HepG2 (cell line): ENCODE measurements at regions not wholly inside any gene's neighbourhood (a gene's known extent, or its start where the extent isn't known, plus 50 kb on each side); places are given as distances from the start of the nearest gene placed in this dataset.

Experiments used
- ATAC-seq: fragments of 200-7000 bp; cut with Tn5 transposase; 3 replicates; pipeline ENCODE4 v1.9.1; 2020; ENCODE audit warnings: mild to moderate bottlenecking, moderate library complexity
- BruUV-seq: library from RNA; stranded (reverse); fragments of 400-500 nt; replicated peaks from 2 replicates; lab custom pipeline; 2021; lab: Mats Ljungman, UMichigan
- CTCF ChIA-PET: fragments of 300-600 bp; formaldehyde crosslinking; extraction: SDS; loops from one replicate; lab custom pipeline; 2021; ENCODE audit warnings: low total read pairs, inconsistent platforms, low intra/inter-chr PET ratio; lab: Yijun Ruan, JAX
- POLR2A ChIA-PET: fragments of 350-600 bp; sonication (Branson Sonifier 250); formaldehyde crosslinking; loops from one replicate; lab custom pipeline; 2020; ENCODE audit warnings: antibody characterized with exemption, inconsistent platforms; lab: Yijun Ruan, JAX
- DNase-seq: peaks from one replicate; pipeline ENCODE4 v3.0.0-alpha.2; 2015; ENCODE audit warnings: low spot score
- FAIRE-seq: peaks from 3 replicates; lab custom pipeline; 2011; peaks lifted over from hg19 to GRCh38; lab: Jason Lieb, UNC
- H2AFZ ChIP-seq: one replicate; pipeline ENCODE4 v1.6.1; 2011; ENCODE audit warnings: low read length, inconsistent platforms
- H3K27ac ChIP-seq: fragments of 300-600 bp; 3 replicates; pipeline ENCODE4 v1.8.0; 2011; ENCODE audit warnings: mixed run types, mild to moderate bottlenecking, mixed read lengths, low read length, inconsistent platforms; ENCODE audit not compliant: insufficient read depth; ENCODE audit errors: extremely low read length
- H3K27me3 ChIP-seq, 2 experiments: fragments of 200-600 bp in 1 of 2; 2 replicates in 1 of 2; 3 replicates in 1 of 2; pipeline versions ENCODE4 v1.6.0 to v1.8.0; 2011; ENCODE audit warnings: low read length in 2 of 2, mild to moderate bottlenecking in 2 of 2, moderate library complexity in 2 of 2, inconsistent platforms in 1 of 2; ENCODE audit not compliant: insufficient read depth in 2 of 2, control insufficient read depth in 1 of 2
- H3K36me3 ChIP-seq, 2 experiments: fragments of 200-600 bp in 1 of 2; replicated peaks in 1 of 2; 2 replicates in 1 of 2; 3 replicates in 1 of 2; pipeline versions ENCODE4 v1.5.1 to v1.8.0; 2011; ENCODE audit warnings: low read length in 2 of 2, inconsistent platforms in 1 of 2; ENCODE audit not compliant: insufficient read depth in 2 of 2, control insufficient read depth in 1 of 2
- H3K4me1 ChIP-seq: 2 replicates; pipeline ENCODE4 v1.5.1; 2012; ENCODE audit warnings: low read length, inconsistent platforms; ENCODE audit not compliant: insufficient read depth
- H3K4me2 ChIP-seq: 2 replicates; pipeline ENCODE4 v1.6.0; 2011; ENCODE audit warnings: low read depth, low read length, inconsistent platforms
- H3K4me3 ChIP-seq, 3 experiments: fragments of 200-600 bp in 1 of 3; sonication (generic), shearing (Covaris generic) in 1 of 3; replicated peaks in 1 of 3; 2 replicates each; pipeline ENCODE4 v1.5.1; 2011 to 2016; ENCODE audit warnings: low read length in 3 of 3, inconsistent platforms in 2 of 3, low read depth in 2 of 3, mild to moderate bottlenecking in 2 of 3, control low read depth in 1 of 3, mixed read lengths in 1 of 3; ENCODE audit not compliant: insufficient read depth in 1 of 3
- H3K79me2 ChIP-seq: one replicate; pipeline ENCODE4 v1.6.1; 2011; ENCODE audit warnings: low read length, inconsistent platforms; ENCODE audit not compliant: insufficient read depth
- H3K9ac ChIP-seq: 2 replicates; pipeline ENCODE4 v1.6.0; 2011; ENCODE audit warnings: mild to moderate bottlenecking, low read depth, low read length, inconsistent platforms; ENCODE audit not compliant: insufficient read depth
- H3K9me3 ChIP-seq: 2 replicates; pipeline ENCODE4 v1.5.1; 2012; ENCODE audit warnings: mild to moderate bottlenecking, low read length
- H4K20me1 ChIP-seq: 2 replicates; pipeline ENCODE4 v1.6.0; 2011; ENCODE audit warnings: inconsistent platforms, mild to moderate bottlenecking, low read length, moderate library complexity; ENCODE audit not compliant: insufficient read depth
- ERF ChIP-seq: IDR thresholded peaks from 2 replicates; pipeline ENCODE4 v1.6.1; 2018; ENCODE audit warnings: missing biosample characterization, missing genetic modification reagents
- MEF2D ChIP-seq: sonication (generic); formaldehyde crosslinking; IDR thresholded peaks from 2 replicates; pipeline ENCODE4 v1.5.1; 2020; ENCODE audit warnings: mild to moderate bottlenecking, missing genetic modification reagents
- NFIC ChIP-seq: IDR thresholded peaks from 2 replicates; pipeline ENCODE4 v1.6.1; 2012; ENCODE audit warnings: mild to moderate bottlenecking, low read length, inconsistent platforms
- NFYC ChIP-seq: IDR thresholded peaks from 2 replicates; pipeline ENCODE4 v1.6.1; 2016; ENCODE audit warnings: missing genetic modification reagents, missing compliant biosample characterization
- NPAS2 ChIP-seq: sonication (generic); formaldehyde crosslinking; IDR thresholded peaks from 2 replicates; pipeline ENCODE4 v1.8.0; 2022; ENCODE audit warnings: mild to moderate bottlenecking, missing genetic modification reagents, borderline replicate concordance
- SALL2 ChIP-seq: sonication (generic); formaldehyde crosslinking; IDR thresholded peaks from 2 replicates; pipeline ENCODE4 v1.8.1; 2023; ENCODE audit warnings: mild to moderate bottlenecking, missing genetic modification reagents, inconsistent platforms
- SOX6 ChIP-seq, 2 experiments: fragments of 450-650 bp in 1 of 2; sonication (generic) in 1 of 2; formaldehyde crosslinking in 1 of 2; IDR thresholded peaks; 2 replicates each; pipeline versions ENCODE4 v1.4.0 to v1.6.1; 2017 to 2020; ENCODE audit warnings: antibody characterized with exemption in 1 of 2, mild to moderate bottlenecking in 1 of 2, missing genetic modification reagents in 1 of 2
- STAG1 ChIP-seq: sonication (generic); formaldehyde crosslinking; IDR thresholded peaks from 2 replicates; pipeline ENCODE4 v1.4.0; 2020; ENCODE audit warnings: missing genetic modification reagents
- THAP11 ChIP-seq: IDR thresholded peaks from 2 replicates; pipeline ENCODE4 v1.6.1; 2016; ENCODE audit warnings: missing biosample characterization, missing genetic modification reagents
- ZFP36L1 ChIP-seq: sonication (generic); formaldehyde crosslinking; IDR thresholded peaks from 2 replicates; pipeline ENCODE4 v1.8.0; 2022; ENCODE audit warnings: mild to moderate bottlenecking, missing genetic modification reagents, moderate library complexity
- ZNF230 ChIP-seq: sonication (generic); formaldehyde crosslinking; IDR thresholded peaks from 2 replicates; pipeline ENCODE4 v1.4.0; 2020; ENCODE audit warnings: mild to moderate bottlenecking, missing genetic modification reagents
- ZNF607 ChIP-seq: sonication (generic); formaldehyde crosslinking; IDR thresholded peaks from 2 replicates; pipeline ENCODE4 v1.5.1; 2020; ENCODE audit warnings: missing genetic modification reagents, mild to moderate bottlenecking, borderline replicate concordance
- ZNF660 ChIP-seq: sonication (generic); formaldehyde crosslinking; IDR thresholded peaks from 2 replicates; pipeline ENCODE4 v1.5.1; 2020; ENCODE audit warnings: mild to moderate bottlenecking, low read depth, missing genetic modification reagents, borderline replicate concordance
- whole genome bisulfite sequencing: methylation state at CpG from one replicate; pipeline ENCODE4 v1.1.6; 2017; ENCODE audit warnings: low lambda C conversion rate; 5-methylcytosine and 5-hydroxymethylcytosine counted together
- in situ Hi-C: cut with HindIII; loops from 2 replicates; pipeline ENCODE4 v1.10.0; 2017; ENCODE audit warnings: low pct_unique_long_range_greater_than_20kb; ENCODE audit not compliant: extremely low pct_ligation_motif_present
- intact Hi-C: fragments of 100-400 bp; cut with micrococcal nuclease; formaldehyde crosslinking; loops from one replicate; pipeline ENCODE4 v1.10.0; 2022; ENCODE audit not compliant: unreplicated experiment
- TF ChIP-seq, protein P1 (sequence below): sonication (generic); formaldehyde crosslinking; IDR thresholded peaks from 2 replicates; pipeline ENCODE4 v1.4.0; 2020; ENCODE audit warnings: missing genetic modification reagents
- TF ChIP-seq, protein P2 (sequence below): sonication (generic); formaldehyde crosslinking; IDR thresholded peaks from 2 replicates; pipeline ENCODE4 v1.5.0; 2020; ENCODE audit warnings: mild to moderate bottlenecking, missing genetic modification reagents

DNA sequence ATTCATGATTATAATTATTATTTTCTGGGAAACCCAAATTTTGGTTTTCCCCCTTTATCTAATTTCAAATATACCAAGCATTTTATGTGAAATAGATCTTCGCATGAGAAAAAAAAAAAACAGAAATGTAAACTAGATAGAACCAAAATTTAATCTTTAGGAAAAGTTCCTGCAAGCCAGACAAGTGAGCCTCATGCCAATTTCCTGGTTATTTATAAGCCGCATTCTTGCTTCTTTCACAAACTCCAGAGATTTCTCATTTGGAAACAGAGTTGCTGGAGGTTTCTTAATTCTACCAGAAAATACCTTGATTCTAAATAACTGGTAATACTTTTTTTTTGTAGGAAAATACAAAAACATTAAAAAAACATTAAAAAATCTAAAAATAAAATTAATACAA, 690.4 kb upstream of the IGFBP3 start (continued):
- TF ChIP-seq, protein P1, sequence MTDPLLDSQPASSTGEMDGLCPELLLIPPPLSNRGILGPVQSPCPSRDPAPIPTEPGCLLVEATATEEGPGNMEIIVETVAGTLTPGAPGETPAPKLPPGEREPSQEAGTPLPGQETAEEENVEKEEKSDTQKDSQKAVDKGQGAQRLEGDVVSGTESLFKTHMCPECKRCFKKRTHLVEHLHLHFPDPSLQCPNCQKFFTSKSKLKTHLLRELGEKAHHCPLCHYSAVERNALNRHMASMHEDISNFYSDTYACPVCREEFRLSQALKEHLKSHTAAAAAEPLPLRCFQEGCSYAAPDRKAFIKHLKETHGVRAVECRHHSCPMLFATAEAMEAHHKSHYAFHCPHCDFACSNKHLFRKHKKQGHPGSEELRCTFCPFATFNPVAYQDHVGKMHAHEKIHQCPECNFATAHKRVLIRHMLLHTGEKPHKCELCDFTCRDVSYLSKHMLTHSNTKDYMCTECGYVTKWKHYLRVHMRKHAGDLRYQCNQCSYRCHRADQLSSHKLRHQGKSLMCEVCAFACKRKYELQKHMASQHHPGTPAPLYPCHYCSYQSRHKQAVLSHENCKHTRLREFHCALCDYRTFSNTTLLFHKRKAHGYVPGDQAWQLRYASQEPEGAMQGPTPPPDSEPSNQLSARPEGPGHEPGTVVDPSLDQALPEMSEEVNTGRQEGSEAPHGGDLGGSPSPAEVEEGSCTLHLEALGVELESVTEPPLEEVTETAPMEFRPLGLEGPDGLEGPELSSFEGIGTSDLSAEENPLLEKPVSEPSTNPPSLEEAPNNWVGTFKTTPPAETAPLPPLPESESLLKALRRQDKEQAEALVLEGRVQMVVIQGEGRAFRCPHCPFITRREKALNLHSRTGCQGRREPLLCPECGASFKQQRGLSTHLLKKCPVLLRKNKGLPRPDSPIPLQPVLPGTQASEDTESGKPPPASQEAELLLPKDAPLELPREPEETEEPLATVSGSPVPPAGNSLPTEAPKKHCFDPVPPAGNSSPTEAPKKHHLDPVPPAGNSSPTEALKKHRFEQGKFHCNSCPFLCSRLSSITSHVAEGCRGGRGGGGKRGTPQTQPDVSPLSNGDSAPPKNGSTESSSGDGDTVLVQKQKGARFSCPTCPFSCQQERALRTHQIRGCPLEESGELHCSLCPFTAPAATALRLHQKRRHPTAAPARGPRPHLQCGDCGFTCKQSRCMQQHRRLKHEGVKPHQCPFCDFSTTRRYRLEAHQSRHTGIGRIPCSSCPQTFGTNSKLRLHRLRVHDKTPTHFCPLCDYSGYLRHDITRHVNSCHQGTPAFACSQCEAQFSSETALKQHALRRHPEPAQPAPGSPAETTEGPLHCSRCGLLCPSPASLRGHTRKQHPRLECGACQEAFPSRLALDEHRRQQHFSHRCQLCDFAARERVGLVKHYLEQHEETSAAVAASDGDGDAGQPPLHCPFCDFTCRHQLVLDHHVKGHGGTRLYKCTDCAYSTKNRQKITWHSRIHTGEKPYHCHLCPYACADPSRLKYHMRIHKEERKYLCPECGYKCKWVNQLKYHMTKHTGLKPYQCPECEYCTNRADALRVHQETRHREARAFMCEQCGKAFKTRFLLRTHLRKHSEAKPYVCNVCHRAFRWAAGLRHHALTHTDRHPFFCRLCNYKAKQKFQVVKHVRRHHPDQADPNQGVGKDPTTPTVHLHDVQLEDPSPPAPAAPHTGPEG (CRISPR knock-in tag) = no peak
- no peak for TF ChIP-seq ZNF660 (CRISPR knock-in tag)
- TF ChIP-seq, all 625 proteins: peak for 0

DNA sequence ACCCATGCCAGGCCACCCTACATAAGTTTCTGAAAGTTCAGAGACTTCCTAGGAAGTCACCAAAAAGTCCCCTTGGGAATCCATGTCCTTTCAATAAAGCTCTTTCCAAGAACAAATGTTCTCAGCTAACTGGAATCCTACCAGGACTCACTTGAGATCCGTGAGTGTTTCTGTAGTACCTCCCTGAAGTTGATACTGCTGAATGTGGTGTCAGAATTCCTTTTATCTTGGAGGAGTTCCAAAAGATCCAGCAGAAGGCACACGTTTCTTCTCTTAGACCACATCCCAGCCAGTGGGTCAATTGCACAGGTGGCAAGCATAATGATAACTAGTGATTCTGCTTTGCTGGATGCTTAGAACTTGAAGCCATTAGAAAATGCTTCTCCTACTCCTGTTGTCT, 689.7 kb upstream of the IGFBP3 start:
- no peak overlapping the region for H3K4me3 ChIP-seq
- intact Hi-C loops = no loop called here
- no TSS peak for BruUV-seq
- no peaks in the 10 kb centered on the region for H4K20me1 ChIP-seq
- ChIA-PET CTCF (no interaction called here), POLR2A (no interaction called here)
- H3K9me3 ChIP-seq = no peaks in the 10 kb centered on the region
- no peak overlapping the region for H3K9ac ChIP-seq
- H3K27ac ChIP-seq = no peak overlapping the region
- no peak overlapping the region for H2AFZ ChIP-seq
- in situ Hi-C loops = no loop called here
- FAIRE-seq (no peak), DNase-seq (no peak), ATAC-seq (no peak)
- H3K4me1 ChIP-seq = no peaks in the 10 kb centered on the region
- H3K27me3 ChIP-seq = no peaks in the 10 kb centered on the region
- no peaks in the 10 kb centered on the region for H3K36me3 ChIP-seq
- H3K79me2 ChIP-seq = no peaks in the 10 kb centered on the region
- H3K4me2 ChIP-seq = no peak overlapping the region
- WGBS = 0% methylated on average over 2 of the region's 2 CpGs
- TF ChIP-seq NFIC (no peak), THAP11 (no peak), SALL2 (CRISPR knock-in tag) (no peak), SOX6 (IDR thresholded peaks at IDR 0.05) (no peak), SOX6 (CRISPR knock-in tag; IDR thresholded peaks at IDR 0.05) (no peak), ERF (CRISPR knock-in tag) (no peak), ZNF230 (no peak), MEF2D (CRISPR knock-in tag) (no peak), NPAS2 (no peak), ZNF607 (no peak), ZFP36L1 (CRISPR knock-in tag) (no peak), NFYC (CRISPR knock-in tag) (no peak), STAG1 (CRISPR knock-in tag) (no peak)
- TF ChIP-seq, protein P2, sequence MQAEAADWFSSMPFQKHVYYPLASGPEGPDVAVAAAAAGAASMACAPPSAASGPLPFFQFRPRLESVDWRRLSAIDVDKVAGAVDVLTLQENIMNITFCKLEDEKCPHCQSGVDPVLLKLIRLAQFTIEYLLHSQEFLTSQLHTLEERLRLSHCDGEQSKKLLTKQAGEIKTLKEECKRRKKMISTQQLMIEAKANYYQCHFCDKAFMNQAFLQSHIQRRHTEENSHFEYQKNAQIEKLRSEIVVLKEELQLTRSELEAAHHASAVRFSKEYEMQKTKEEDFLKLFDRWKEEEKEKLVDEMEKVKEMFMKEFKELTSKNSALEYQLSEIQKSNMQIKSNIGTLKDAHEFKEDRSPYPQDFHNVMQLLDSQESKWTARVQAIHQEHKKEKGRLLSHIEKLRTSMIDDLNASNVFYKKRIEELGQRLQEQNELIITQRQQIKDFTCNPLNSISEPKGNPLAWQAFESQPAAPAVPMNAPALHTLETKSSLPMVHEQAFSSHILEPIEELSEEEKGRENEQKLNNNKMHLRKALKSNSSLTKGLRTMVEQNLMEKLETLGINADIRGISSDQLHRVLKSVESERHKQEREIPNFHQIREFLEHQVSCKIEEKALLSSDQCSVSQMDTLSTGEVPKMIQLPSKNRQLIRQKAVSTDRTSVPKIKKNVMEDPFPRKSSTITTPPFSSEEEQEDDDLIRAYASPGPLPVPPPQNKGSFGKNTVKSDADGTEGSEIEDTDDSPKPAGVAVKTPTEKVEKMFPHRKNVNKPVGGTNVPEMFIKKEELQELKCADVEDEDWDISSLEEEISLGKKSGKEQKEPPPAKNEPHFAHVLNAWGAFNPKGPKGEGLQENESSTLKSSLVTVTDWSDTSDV = no peak
